ENCODE measurements at regions not wholly inside any gene's neighbourhood (a gene's known extent, or its start where the extent isn't known, plus 50 kb on each side); places are given as distances from the start of the nearest gene placed in this dataset.
A peak's percentile ranks its signal among the peaks of the same experiment; 100 is the strongest.

DNA sequence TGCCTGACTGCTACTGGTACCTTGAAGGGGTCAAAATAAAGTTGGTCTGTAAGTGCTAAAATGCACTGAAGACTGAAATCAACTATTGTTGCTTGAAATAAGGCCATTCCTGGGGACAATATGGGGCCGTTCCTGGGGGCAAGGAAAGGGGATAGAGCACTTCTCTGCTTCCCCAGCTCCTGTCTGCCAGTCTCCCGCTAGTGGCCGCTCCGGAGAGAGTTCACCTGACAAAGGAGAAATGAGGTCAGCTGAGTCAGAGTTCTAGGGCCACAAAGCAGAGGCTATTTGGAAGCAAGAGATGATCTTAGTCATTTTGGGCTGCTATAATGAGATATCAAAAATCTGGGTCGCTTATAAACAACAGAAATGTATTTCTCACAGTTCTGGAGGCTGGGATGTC lies 345.9 kb downstream of the TSN start:
- H3K36me3 Mint-ChIP-seq, result no peaks in the 10 kb centered on the region
- H3K9me3 Mint-ChIP-seq, result no peaks in the 10 kb centered on the region
- peaks cover 0 to 8% (median 0%) of the 10 kb centered on the region in 5 donors for H3K27me3 Mint-ChIP-seq
- no peaks in the 10 kb centered on the region for H3K4me1 Mint-ChIP-seq
- no peak for DNase-seq
- POLR2A ChIA-PET, result no interaction called here
- no peak overlapping the region for H3K27ac Mint-ChIP-seq
- no peak for ATAC-seq
- H3K4me3 Mint-ChIP-seq, result no peak overlapping the region

DNA sequence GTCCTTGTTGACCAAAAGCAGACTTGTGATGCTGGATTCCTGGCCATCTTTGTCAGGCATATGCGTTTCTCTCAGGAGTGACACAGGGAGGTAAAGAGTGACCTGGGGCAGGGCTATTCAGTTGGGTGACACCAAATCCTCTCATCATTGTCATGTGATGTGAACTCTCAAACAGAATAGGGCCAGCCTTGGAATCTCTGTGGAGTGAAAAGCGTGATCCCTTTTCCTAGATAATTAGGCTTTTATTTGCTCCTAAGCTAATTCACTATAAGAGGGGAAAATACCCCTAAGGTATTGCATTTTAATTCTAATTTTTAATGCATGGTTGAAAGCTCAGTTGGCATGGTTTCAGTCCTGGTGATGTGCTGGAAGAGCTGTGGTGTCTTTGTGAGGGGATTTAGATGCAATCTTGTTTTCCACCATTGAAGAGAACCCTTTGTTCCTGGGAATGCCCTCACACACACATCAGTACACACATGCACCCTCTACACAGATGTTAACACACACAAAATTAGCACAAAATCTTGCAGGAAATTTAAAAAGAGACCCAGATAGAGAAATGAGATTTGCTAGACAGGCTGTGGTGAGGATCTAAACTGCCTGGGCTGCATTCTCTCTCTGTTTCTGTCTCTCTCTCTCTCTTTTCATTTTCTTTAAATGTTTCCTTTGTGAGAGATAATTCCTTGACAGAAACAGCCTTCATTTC lies 349.9 kb downstream of the TSN start:
- ATAC-seq, result no peak
- Mint-ChIP-seq H3K27me3 (peaks cover 2 to 16% (median 7%) of the 10 kb centered on the region in 5 donors), H3K4me3 (no peak overlapping the region), H3K36me3 (no peaks in the 10 kb centered on the region), H3K27ac (no peak overlapping the region), H3K9me3 (peaks cover 0 to 1% (median 0%) of the 10 kb centered on the region in 9 donors), H3K4me1 (no peaks in the 10 kb centered on the region)
- DNase-seq, result no peak
- POLR2A ChIA-PET, result no interaction called here

DNA sequence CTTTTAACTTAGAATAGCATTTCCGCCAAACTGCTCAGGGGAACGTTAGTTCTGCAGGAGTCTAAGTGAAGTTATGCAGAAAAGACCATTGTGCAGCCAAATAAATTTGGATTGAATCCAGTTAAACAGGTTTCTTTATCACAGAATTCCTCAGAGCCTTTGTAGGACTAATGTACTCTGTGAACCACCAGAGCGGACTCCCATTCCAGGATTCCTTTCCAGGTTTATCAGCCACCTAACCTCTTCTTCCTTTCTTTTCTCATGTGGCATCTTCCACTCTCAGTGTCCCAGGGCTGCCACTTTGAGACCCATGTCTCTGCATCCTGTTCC lies 350.4 kb downstream of the TSN start:
- Mint-ChIP-seq H3K27me3 (peaks cover 2 to 17% (median 11%) of the 10 kb centered on the region in 5 donors), H3K9me3 (peaks cover 0 to 1% (median 0%) of the 10 kb centered on the region in 9 donors)
- no peak for ATAC-seq

DNA sequence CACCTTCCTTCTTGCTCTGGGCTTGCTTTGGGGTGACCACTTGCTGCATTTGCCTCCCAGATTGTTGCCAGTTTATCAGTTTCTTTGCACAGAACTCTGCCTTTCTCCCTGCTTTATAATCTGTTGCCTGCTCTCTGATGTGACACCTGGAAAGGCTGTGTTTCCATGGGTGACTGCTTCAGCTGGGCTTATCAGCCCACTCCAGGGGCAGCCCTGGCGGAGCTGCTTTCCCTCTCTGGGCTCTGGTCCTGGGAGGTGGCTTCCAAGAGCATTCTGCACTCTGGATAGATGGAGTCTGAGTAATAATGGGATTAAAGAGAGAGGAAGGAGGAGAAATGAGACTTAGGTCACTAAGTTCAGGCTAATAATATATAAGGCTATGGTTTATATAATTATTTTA lies 352.7 kb downstream of the TSN start:
- H3K27me3 Mint-ChIP-seq, result peaks cover 2 to 17% (median 11%) of the 10 kb centered on the region in 5 donors
- POLR2A ChIA-PET, result no interaction called here
- H3K27ac Mint-ChIP-seq, result no peak overlapping the region

More for the DNA sequence above, 350.4 kb downstream of the TSN start:
- DNase-seq, result no peak
- POLR2A ChIA-PET, result no interaction called here
- Mint-ChIP-seq H3K4me1 (no peaks in the 10 kb centered on the region), H3K27ac (no peak overlapping the region), H3K36me3 (no peaks in the 10 kb centered on the region), H3K4me3 (no peak overlapping the region)

DNA sequence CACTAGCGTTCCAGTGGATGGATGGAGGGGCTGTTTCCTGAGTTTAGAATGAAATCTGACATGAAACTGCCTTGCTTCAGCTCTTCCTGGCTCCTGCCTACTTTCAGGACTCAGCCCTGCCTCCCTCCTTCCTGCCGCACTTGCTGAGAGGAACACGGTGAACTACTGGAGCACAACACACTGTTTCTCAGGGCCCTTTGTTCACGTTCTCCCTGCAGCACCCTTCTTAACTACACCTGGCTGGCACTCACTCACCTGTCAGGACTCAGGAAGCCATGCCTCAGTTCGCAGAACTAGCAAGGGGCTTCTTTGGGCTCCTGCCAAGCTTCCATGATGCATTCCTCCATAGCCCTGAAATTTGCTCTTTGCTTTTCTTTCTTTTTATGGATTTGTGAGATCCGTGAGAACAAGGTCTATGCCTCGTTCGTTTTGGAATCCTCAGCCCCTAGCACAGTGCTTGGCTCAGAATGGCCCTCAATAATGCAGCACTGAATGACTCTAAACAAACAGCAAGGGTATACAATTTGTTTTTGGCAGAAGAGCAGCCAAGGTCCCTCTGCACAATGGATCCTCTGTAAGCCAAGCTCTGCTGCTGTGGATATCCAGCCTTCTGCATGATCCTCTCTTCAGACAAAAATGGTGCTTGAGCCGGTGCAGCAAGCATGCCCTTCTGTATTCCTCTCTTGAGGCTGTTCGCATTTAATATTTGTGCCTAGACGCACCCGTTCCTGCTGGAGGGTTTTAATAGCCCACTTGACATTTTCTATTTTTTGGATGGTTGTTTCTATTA lies 357.0 kb downstream of the TSN start:
- Mint-ChIP-seq H3K36me3 (no peaks in the 10 kb centered on the region), H3K27me3 (peaks cover 1 to 17% (median 11%) of the 10 kb centered on the region in 5 donors), H3K4me3 (no peak overlapping the region), H3K4me1 (no peaks in the 10 kb centered on the region), H3K27ac (no peak overlapping the region), H3K9me3 (peaks cover 0 to 2% (median 0%) of the 10 kb centered on the region in 9 donors)
- POLR2A ChIA-PET, result no interaction called here
- no peak for ATAC-seq
- no peak for DNase-seq

More for the DNA sequence above, 352.7 kb downstream of the TSN start:
- DNase-seq (no peak), ATAC-seq (no peak)
- no peaks in the 10 kb centered on the region for H3K4me1 Mint-ChIP-seq
- H3K36me3 Mint-ChIP-seq, result no peaks in the 10 kb centered on the region
- peaks cover 0 to 2% (median 0%) of the 10 kb centered on the region in 9 donors for H3K9me3 Mint-ChIP-seq
- no peak overlapping the region for H3K4me3 Mint-ChIP-seq

DNA sequence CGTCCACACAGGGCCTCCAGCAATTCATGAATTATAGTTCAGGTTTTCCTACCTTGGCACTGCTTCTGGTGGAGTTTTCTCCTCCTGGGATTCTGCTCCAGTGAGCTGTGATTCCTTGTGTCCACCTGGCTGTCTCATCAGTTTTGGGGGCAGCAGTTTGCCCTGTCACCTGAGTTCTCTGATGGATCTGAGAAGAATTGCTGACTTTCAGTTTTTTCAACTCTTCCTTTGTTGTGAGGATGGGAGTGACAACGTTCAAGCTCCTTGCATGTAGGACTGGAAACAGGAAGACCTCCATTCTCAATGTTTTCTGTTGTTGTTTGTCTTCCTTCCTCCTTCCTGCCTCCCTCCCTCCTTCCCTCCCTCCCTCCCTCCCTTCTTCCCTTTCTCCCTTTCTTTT lies 359.0 kb downstream of the TSN start:
- POLR2A ChIA-PET, result no interaction called here
- DNase-seq, result no peak

DNA sequence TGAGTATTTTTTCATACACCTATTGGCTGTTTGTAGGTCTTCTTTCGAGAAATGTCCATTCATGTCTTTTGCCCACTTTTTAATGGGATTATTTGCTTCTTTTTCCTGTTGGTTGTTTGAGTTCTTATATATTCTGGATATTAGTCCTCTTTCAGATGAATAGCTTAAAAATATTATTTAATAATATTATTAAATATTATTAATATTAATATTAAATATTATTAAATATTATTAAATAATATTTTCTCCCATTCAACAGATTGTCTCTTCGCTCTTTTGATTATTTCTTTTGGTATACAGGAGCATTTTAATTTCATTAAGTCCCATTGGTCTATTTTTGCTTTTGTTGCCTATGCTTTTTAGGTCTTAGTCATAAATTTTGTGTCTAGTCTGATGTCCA lies 361.9 kb downstream of the TSN start:
- peaks cover 0 to 17% (median 10%) of the 10 kb centered on the region in 9 donors for H3K9me3 Mint-ChIP-seq
- no peak overlapping the region for H3K27ac Mint-ChIP-seq
- H3K4me3 Mint-ChIP-seq, result no peak overlapping the region
- ATAC-seq (no peak), DNase-seq (no peak)
- POLR2A ChIA-PET, result no interaction called here
- H3K27me3 Mint-ChIP-seq, result peaks cover 0 to 9% (median 1%) of the 10 kb centered on the region in 5 donors
- no peaks in the 10 kb centered on the region for H3K4me1 Mint-ChIP-seq
- peaks cover 0 to 8% (median 0%) of the 10 kb centered on the region in 3 donors for H3K36me3 Mint-ChIP-seq

More for the DNA sequence above, 359.0 kb downstream of the TSN start:
- ATAC-seq, result no peak
- Mint-ChIP-seq H3K27ac (no peak overlapping the region), H3K36me3 (no peaks in the 10 kb centered on the region), H3K9me3 (peaks cover 0 to 4% (median 0%) of the 10 kb centered on the region in 9 donors), H3K4me1 (no peaks in the 10 kb centered on the region), H3K4me3 (no peak overlapping the region), H3K27me3 (peaks cover 0 to 12% (median 5%) of the 10 kb centered on the region in 5 donors)

DNA sequence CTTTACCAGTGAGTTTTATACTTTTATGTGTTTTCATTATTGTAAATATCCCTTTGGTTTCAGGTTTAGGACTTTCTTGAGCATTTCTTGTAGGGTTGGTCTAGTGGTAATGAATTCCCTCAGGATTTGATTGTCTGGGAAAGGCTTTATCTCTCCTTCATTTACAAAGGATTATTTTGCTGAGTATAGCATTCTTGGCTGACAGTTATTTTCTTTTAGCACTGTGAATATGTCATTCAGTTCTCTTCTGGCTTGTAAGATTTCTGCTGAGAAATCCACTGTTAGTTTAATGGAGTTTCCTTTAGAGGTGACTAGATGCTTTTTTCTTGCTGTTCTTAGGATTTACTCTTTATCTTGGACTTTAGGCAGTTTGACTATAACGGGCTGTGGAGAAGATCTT lies 373.9 kb downstream of the TSN start:
- ATAC-seq, result no peak
- H3K4me1 Mint-ChIP-seq, result no peaks in the 10 kb centered on the region
- peaks cover 0 to 9% (median 2%) of the 10 kb centered on the region in 5 donors for H3K27me3 Mint-ChIP-seq
- peaks cover 0 to 42% (median 0%) of the 10 kb centered on the region in 3 donors for H3K36me3 Mint-ChIP-seq
- no peak overlapping the region for H3K4me3 Mint-ChIP-seq
- H3K27ac Mint-ChIP-seq, result no peak overlapping the region
- POLR2A ChIA-PET, result no interaction called here
- peaks cover 15 to 67% (median 47%) of the 10 kb centered on the region in 9 donors for H3K9me3 Mint-ChIP-seq
- no peak for DNase-seq

DNA sequence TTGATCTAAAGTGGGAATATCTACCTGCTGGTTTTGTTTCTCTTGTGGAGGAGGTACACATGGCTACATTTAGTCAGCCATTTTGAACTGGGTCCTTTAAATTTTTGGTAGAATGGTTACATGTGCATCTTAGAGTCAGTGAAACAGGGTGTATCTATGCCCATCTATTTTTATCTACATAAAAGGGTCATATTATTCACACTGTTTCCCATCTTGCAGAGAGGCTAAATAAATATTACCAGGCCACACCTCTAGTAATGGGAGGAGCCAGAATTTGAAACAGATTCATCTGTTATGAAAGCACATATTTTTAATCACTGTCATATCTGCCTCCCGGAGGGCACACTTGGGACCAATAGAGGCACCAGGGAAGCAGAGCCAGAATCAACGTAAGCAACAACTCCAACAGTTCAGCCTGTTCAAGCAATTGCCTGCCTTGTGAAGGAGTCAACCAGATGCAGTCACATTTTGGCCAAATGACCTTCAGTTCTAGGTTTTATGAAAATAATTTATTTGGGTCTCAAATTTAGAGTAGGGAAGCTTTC lies 376.8 kb downstream of the TSN start:
- DNase-seq, result no peak
- Mint-ChIP-seq H3K36me3 (peaks cover 0 to 31% (median 0%) of the 10 kb centered on the region in 3 donors), H3K9me3 (peaks cover 11 to 48% (median 36%) of the 10 kb centered on the region in 9 donors), H3K27ac (no peak overlapping the region), H3K4me3 (no peak overlapping the region), H3K4me1 (peaks cover 0 to 3% (median under 1%) of the 10 kb centered on the region in 4 donors), H3K27me3 (peaks cover 0 to 10% (median 7%) of the 10 kb centered on the region in 5 donors)
- POLR2A ChIA-PET, result no interaction called here
- ATAC-seq, result no peak

DNA sequence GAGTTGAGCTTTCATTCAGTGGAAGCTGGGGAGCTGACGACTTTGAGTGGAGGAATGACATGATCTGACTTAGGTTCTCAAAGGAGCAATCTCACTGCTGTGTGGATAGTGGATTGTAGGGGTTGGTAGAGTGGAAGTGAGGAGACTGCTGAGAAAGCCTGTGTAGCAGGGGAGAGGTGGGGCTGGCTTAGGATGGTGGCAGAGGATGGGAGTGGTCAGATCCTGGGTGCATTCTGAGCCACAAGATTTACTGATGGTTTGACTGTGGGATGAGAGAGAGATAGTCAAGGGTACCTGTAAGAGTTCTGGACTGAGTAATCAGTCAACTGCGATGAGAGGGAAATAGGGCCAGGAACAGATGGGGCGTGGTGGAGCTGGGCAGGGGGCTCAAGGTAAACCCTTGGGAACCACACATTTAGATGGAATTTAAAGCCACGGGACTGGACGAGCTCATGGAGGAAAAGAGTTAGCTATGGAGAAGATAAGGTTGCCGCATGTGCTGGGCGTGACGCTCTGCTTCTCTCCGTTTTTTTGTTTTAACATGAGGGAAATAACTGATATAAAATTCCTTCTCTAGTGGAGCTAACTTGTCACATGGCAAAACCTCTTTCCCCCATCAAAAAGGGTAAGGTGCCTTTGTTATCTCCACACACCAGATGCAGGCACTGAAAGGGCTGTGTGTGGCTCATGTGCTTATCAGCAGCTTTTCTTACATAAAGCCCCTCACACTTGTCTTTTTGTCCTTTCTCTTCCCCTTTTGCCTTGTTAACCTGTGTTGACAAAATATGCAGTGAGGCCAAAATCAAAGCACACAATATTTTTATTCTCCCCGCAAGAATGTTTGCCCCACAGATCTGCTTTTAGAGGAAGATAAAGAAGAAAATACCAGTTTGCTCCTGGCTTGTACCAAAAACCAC lies 379.8 kb downstream of the TSN start:
- peaks cover 3 to 17% (median 10%) of the 10 kb centered on the region in 9 donors for H3K9me3 Mint-ChIP-seq
- no peak overlapping the region for H3K4me3 Mint-ChIP-seq

DNA sequence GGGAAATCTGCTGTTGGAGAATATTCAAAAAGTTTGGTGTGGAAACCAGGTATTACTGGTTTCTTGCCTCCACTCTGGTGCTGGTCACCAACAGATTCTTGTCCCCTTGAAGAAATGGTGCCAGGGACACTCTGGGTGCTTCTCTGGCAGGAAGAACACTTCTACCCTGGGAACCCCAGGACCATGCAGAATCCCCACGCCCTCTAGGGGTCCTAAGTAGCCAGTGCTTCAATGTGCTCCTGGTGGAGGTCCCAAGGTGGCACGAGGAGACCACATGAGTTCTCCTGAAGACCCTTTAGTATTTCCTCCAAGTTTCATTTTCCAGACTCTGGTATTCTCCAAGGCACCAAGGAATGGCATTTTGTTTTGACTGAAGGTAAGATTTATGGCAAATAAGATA lies 380.6 kb downstream of the TSN start:
- no peak overlapping the region for H3K4me3 Mint-ChIP-seq
- H3K27ac Mint-ChIP-seq, result no peak overlapping the region
- H3K27me3 Mint-ChIP-seq, result peaks cover 0 to 10% (median 7%) of the 10 kb centered on the region in 5 donors
- POLR2A ChIA-PET, result no interaction called here
- no peaks in the 10 kb centered on the region for H3K36me3 Mint-ChIP-seq
- peaks cover 0 to 10% (median 3%) of the 10 kb centered on the region in 9 donors for H3K9me3 Mint-ChIP-seq
- peaks cover 0 to 3% (median under 1%) of the 10 kb centered on the region in 4 donors for H3K4me1 Mint-ChIP-seq
- ATAC-seq (peak in 1 of 2 donors; percentile 59), DNase-seq (peak in 1 of 10 donors; percentile 6)

More for the DNA sequence above, 379.8 kb downstream of the TSN start:
- no peak for DNase-seq
- POLR2A ChIA-PET, result no interaction called here
- Mint-ChIP-seq H3K27me3 (peaks cover 0 to 10% (median 7%) of the 10 kb centered on the region in 5 donors), H3K36me3 (peaks cover 0 to 7% (median 0%) of the 10 kb centered on the region in 3 donors), H3K27ac (peak overlapping the region in 1 of 10 donors; percentile 39), H3K4me1 (peaks cover 0 to 3% (median under 1%) of the 10 kb centered on the region in 4 donors)
- no peak for ATAC-seq

DNA sequence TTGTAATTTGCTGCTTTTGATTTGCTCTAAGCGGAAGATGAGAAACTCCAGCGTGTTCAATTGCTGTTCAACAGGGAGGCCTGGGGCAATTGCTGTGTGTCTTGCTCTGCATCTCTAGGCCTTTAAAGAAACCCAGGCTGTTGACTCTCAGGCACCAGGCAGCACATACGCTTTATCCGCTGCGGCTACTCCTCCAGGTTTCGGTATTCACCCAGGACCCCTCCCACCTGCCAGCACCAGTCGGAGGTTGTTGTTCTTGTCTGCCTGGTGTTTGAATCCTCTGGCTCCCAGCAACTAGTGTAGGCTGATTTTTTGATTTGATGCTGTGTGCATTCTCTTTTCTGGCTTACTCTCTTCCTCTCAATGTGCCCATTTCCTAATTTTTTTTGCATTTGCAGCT lies 383.1 kb downstream of the TSN start:
- DNase-seq, result no peak
- peaks cover 0 to 9% (median 6%) of the 10 kb centered on the region in 5 donors for H3K27me3 Mint-ChIP-seq
- ATAC-seq, result no peak
- POLR2A ChIA-PET, result no interaction called here
- no peak overlapping the region for H3K4me3 Mint-ChIP-seq
- H3K36me3 Mint-ChIP-seq, result no peaks in the 10 kb centered on the region
- no peak overlapping the region for H3K27ac Mint-ChIP-seq
- peaks cover 0 to 6% (median 0%) of the 10 kb centered on the region in 9 donors for H3K9me3 Mint-ChIP-seq
- peaks cover 0 to 3% (median under 1%) of the 10 kb centered on the region in 4 donors for H3K4me1 Mint-ChIP-seq
